Erythroblast (primary cell): ENCODE measurements at regions not wholly inside any gene's neighbourhood (a gene's known extent, or its start where the extent isn't known, plus 50 kb on each side); places are given as distances from the start of the nearest gene placed in this dataset.

Experiments
- DNase-seq, 2 experiments: peaks; one replicate each; lab custom pipeline; 2025; lab: John Stamatoyannopoulos, UW
- GATA1 ChIP-seq: IDR thresholded peaks from 2 replicates; pipeline ENCODE4 v1.6.1; 2011; ENCODE audit warnings: low read depth, mild to moderate bottlenecking, control low read depth, low read length, moderate library complexity
- POLR2A ChIP-seq: IDR thresholded peaks from 2 replicates; pipeline ENCODE4 v1.6.1; 2011; ENCODE audit warnings: mild to moderate bottlenecking, low read length

GRCh38 chr3:127107491-127108375 lies 85.2 kb upstream of the PRR23E start:
- TF ChIP-seq GATA1 (no peak), POLR2A (no peak)
- no peak for DNase-seq

GRCh38 chr3:127108796-127109195 lies 84.1 kb upstream of the PRR23E start:
- TF ChIP-seq GATA1 = no peak
- TF ChIP-seq POLR2A = no peak
- DNase-seq = no peak

- no peak for TF ChIP-seq POLR2A
- TF ChIP-seq GATA1 = no peak
- DNase-seq = no peak
Measured at GRCh38 chr3:127110982-127111693, 81.8 kb upstream of the PRR23E start.

- TF ChIP-seq POLR2A = no peak
- TF ChIP-seq GATA1 = no peak
- DNase-seq = no peak
Measured at GRCh38 chr3:127112796-127113570, 79.9 kb upstream of the PRR23E start.

GRCh38 chr3:127113571-127113891 lies 79.4 kb upstream of the PRR23E start:
- no peak for TF ChIP-seq GATA1
- no peak for TF ChIP-seq POLR2A
- no peak for DNase-seq

- no peak for TF ChIP-seq GATA1
- TF ChIP-seq POLR2A = no peak
- no peak for DNase-seq
Measured at GRCh38 chr3:127114337-127115070, 78.4 kb upstream of the PRR23E start.

- DNase-seq = no peak
- TF ChIP-seq GATA1 = no peak
- no peak for TF ChIP-seq POLR2A
Measured at GRCh38 chr3:127115691-127116351, 77.1 kb upstream of the PRR23E start.

GRCh38 chr3:127118366-127118765 lies 74.6 kb upstream of the PRR23E start:
- no peak for TF ChIP-seq GATA1
- no peak for TF ChIP-seq POLR2A
- no peak for DNase-seq

GRCh38 chr3:127119693-127120464 lies 73.1 kb upstream of the PRR23E start:
- no peak for DNase-seq
- no peak for TF ChIP-seq POLR2A
- TF ChIP-seq GATA1 = no peak

GRCh38 chr3:127120851-127121647 lies 71.9 kb upstream of the PRR23E start:
- TF ChIP-seq GATA1 (no peak), POLR2A (no peak)
- no peak for DNase-seq

GRCh38 chr3:127121885-127122284 lies 71.0 kb upstream of the PRR23E start:
- no peak for DNase-seq
- TF ChIP-seq POLR2A (no peak), GATA1 (no peak)

GRCh38 chr3:127123533-127123932 lies 69.4 kb upstream of the PRR23E start:
- DNase-seq = no peak

More at GRCh38 chr3:127123533-127123932, 69.4 kb upstream of the PRR23E start:
- TF ChIP-seq POLR2A = no peak
- no peak for TF ChIP-seq GATA1
